IMR-90 (cell line): ENCODE measurements at regions not wholly inside any gene's neighbourhood (a gene's known extent, or its start where the extent isn't known, plus 50 kb on each side); places are given as distances from the start of the nearest gene placed in this dataset.

ENCODE experiments used
- ATAC-seq: fragments of 200-7000 bp; cut with Tn5 transposase; 2 replicates; pipeline ENCODE4 v1.9.1; 2020; ENCODE audit warnings: low read depth, mild to moderate bottlenecking, moderate library complexity
- BruUV-seq: library from RNA; stranded (reverse); fragments of 400-500 nt; replicated peaks from 2 replicates; lab custom pipeline; 2021; lab: Mats Ljungman, UMichigan
- CTCF ChIA-PET: fragments of 300-600 bp; formaldehyde crosslinking; extraction: SDS; loops from one replicate; lab custom pipeline; 2021; ENCODE audit warnings: antibody characterized with exemption; lab: Yijun Ruan, JAX
- POLR2A ChIA-PET: fragments of 300-600 bp; sonication (Branson Sonifier 250); formaldehyde crosslinking; loops from one replicate; lab custom pipeline; 2022; ENCODE audit warnings: antibody characterized with exemption; ENCODE audit not compliant: unreplicated experiment; lab: Charles Lee
- DNase-seq: peaks from one replicate; pipeline ENCODE4 v3.0.0; 2013
- H2AFZ ChIP-seq: replicated peaks from 2 replicates; pipeline ENCODE3; 2013; ENCODE audit warnings: low read length, mild to moderate bottlenecking; ENCODE audit not compliant: poor library complexity
- H2AK5ac ChIP-seq: 2 replicates; pipeline ENCODE4 v1.6.1; 2013; ENCODE audit warnings: low read depth, low read length, inconsistent platforms
- H2AK9ac ChIP-seq: replicated peaks from 2 replicates; pipeline ENCODE3; 2013; ENCODE audit warnings: mild to moderate bottlenecking, low read depth, low read length, moderate library complexity; ENCODE audit not compliant: poor library complexity
- H2BK120ac ChIP-seq: 2 replicates; pipeline ENCODE4 v1.6.1; 2013; ENCODE audit warnings: low read depth, low read length, inconsistent platforms
- H2BK15ac ChIP-seq: 3 replicates; pipeline ENCODE4 v1.6.1; 2013; ENCODE audit warnings: low read depth, low read length, inconsistent platforms
- H2BK20ac ChIP-seq: 2 replicates; pipeline ENCODE4 v1.6.1; 2013; ENCODE audit warnings: low read depth, mild to moderate bottlenecking, inconsistent platforms, low read length, moderate library complexity
- H2BK5ac ChIP-seq: 2 replicates; pipeline ENCODE4 v1.6.1; 2013; ENCODE audit warnings: mild to moderate bottlenecking, low read depth, low read length, inconsistent platforms; ENCODE audit not compliant: poor library complexity, severe bottlenecking
- H3K14ac ChIP-seq: replicated peaks from 2 replicates; pipeline ENCODE4 v1.6.1; 2013; ENCODE audit warnings: low read depth, low read length, inconsistent platforms
- H3K18ac ChIP-seq: 2 replicates; pipeline ENCODE4 v1.6.1; 2013; ENCODE audit warnings: low read depth, low read length, control low read depth
- H3K23ac ChIP-seq: 2 replicates; pipeline ENCODE4 v1.6.1; 2013; ENCODE audit warnings: low read depth, low read length, inconsistent platforms
- H3K27ac ChIP-seq: 2 replicates; pipeline ENCODE4 v1.5.1; 2013; ENCODE audit warnings: mild to moderate bottlenecking, control low read depth, low read length; ENCODE audit not compliant: insufficient read depth
- H3K27me3 ChIP-seq: 2 replicates; pipeline ENCODE4 v1.6.1; 2013; ENCODE audit warnings: low read length; ENCODE audit not compliant: control insufficient read depth, insufficient read depth
- H3K36me3 ChIP-seq: 2 replicates; pipeline ENCODE4 v1.6.1; 2013; ENCODE audit warnings: low read length, mixed read lengths; ENCODE audit not compliant: control insufficient read depth, insufficient read depth
- H3K4ac ChIP-seq: 2 replicates; pipeline ENCODE4 v1.6.1; 2013; ENCODE audit warnings: low read depth, low read length, inconsistent platforms
- H3K4me1 ChIP-seq: 2 replicates; pipeline ENCODE4 v1.6.1; 2013; ENCODE audit warnings: low read length, mixed read lengths; ENCODE audit not compliant: control insufficient read depth, insufficient read depth
- H3K4me2 ChIP-seq: 2 replicates; pipeline ENCODE4 v1.6.1; 2013; ENCODE audit warnings: low read depth, mild to moderate bottlenecking, control low read depth, low read length, moderate library complexity
- H3K4me3 ChIP-seq: 2 replicates; pipeline ENCODE4 v1.5.1; 2013; ENCODE audit warnings: low read depth, mild to moderate bottlenecking, control low read depth, low read length, moderate library complexity; ENCODE audit not compliant: insufficient read depth
- H3K56ac ChIP-seq: 2 replicates; pipeline ENCODE4 v1.6.1; 2013; ENCODE audit warnings: low read length, inconsistent platforms; ENCODE audit not compliant: insufficient read depth; ENCODE audit errors: extremely low read depth
- H3K79me1 ChIP-seq, 2 experiments: 2 replicates each; pipeline ENCODE4 v1.6.1; 2013; ENCODE audit warnings: low read length in 2 of 2, inconsistent platforms in 1 of 2, low read depth in 1 of 2
- H3K9ac ChIP-seq: 2 replicates; pipeline ENCODE4 v1.6.1; 2013; ENCODE audit warnings: low read depth, low read length, control low read depth
- H3K9me1 ChIP-seq: 2 replicates; pipeline ENCODE4 v1.6.1; 2013; ENCODE audit warnings: low read length, inconsistent platforms; ENCODE audit not compliant: insufficient read depth
- H3K9me3 ChIP-seq: 2 replicates; pipeline ENCODE4 v1.6.1; 2013; ENCODE audit warnings: low read length; ENCODE audit not compliant: control insufficient read depth, insufficient read depth
- H4K20me1 ChIP-seq: 2 replicates; pipeline ENCODE4 v1.6.1; 2013; ENCODE audit warnings: low read length, inconsistent platforms; ENCODE audit not compliant: insufficient read depth
- H4K5ac ChIP-seq: 2 replicates; pipeline ENCODE4 v1.6.1; 2013; ENCODE audit warnings: mild to moderate bottlenecking, low read depth, low read length, control low read depth
- H4K8ac ChIP-seq, 2 experiments: 2 replicates each; pipeline ENCODE4 v1.6.1; 2013; ENCODE audit warnings: low read depth in 2 of 2, low read length in 2 of 2, control low read depth in 1 of 2, inconsistent platforms in 1 of 2
- H4K91ac ChIP-seq: 2 replicates; pipeline ENCODE4 v1.6.1; 2013; ENCODE audit warnings: low read depth, low read length, inconsistent platforms; ENCODE audit not compliant: insufficient read depth
- BHLHE40 ChIP-seq: fragments of 150-350 bp; IDR thresholded peaks from 2 replicates; pipeline ENCODE4 v1.6.1; 2016; ENCODE audit warnings: mild to moderate bottlenecking, low read depth, low read length
- FOS ChIP-seq: fragments of 150-350 bp; IDR thresholded peaks from 2 replicates; pipeline ENCODE4 v1.6.1; 2016; ENCODE audit warnings: low read depth, low read length
- MAFK ChIP-seq: IDR thresholded peaks from 2 replicates; pipeline ENCODE4 v1.6.1; 2012; ENCODE audit warnings: low read depth, low read length, improper control_type of control experiment
- MAZ ChIP-seq: IDR thresholded peaks from 2 replicates; pipeline ENCODE4 v1.6.1; 2012; ENCODE audit warnings: low read depth, mild to moderate bottlenecking, low read length, improper control_type of control experiment, moderate library complexity, borderline replicate concordance
- MXI1 ChIP-seq: IDR thresholded peaks from 2 replicates; pipeline ENCODE4 v1.6.1; 2012; ENCODE audit warnings: low read depth, mild to moderate bottlenecking, low read length, moderate library complexity, borderline replicate concordance
- POLR2A ChIP-seq: IDR thresholded peaks from 2 replicates; pipeline ENCODE4 v1.6.1; 2012; ENCODE audit warnings: mild to moderate bottlenecking, low read depth, low read length
- WGBS, 2 experiments: methylation state at CpG; one replicate each; pipeline versions ENCODE4 v1.1.5 to v1.1.7; 2013; ENCODE audit warnings: missing lambda C conversion rate in 2 of 2; ENCODE audit not compliant: insufficient read length in 1 of 2; ENCODE audit errors: extremely low coverage in 2 of 2; 5-methylcytosine and 5-hydroxymethylcytosine counted together
- dilution Hi-C: fragments of 300-500 bp; cut with HindIII; formaldehyde crosslinking; loops from one replicate; pipeline ENCODE4 v1.14.3; 2018; ENCODE audit warnings: low sequenced_read_pairs; ENCODE audit not compliant: unreplicated experiment
- in situ Hi-C: fragments of 300-500 bp; cut with MboI; formaldehyde crosslinking; loops from 3 replicates; pipeline ENCODE4 v1.14.3; 2019; ENCODE audit warnings: low sequenced_read_pairs, inconsistent platforms, mixed read lengths
- intact Hi-C: fragments of 100-400 bp; cut with micrococcal nuclease; formaldehyde crosslinking; loops from 2 replicates; pipeline ENCODE4 v1.10.0; 2022

DNA sequence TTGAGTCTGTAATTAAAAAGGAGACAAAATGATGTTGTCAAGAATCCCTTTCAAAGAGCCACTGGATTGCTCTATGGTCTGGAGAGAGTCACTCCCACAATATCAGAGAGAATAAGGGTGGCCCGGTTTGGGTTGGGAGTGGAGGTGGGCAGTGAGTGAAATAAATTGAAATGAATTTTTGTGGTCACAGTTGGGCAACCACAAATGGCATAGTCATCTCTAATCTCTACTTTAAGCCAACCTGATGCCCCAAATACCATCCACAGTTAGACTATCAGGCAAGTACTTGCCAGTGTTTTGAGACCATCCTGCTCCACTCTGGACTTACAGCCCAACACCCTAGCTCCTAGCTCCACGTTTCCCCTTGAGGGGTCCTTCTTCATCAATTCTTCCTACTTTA, 559.7 kb downstream of the BCL11A start:
- Histone ChIP-seq H3K4me3 (no peak overlapping the region), H4K91ac (no peak overlapping the region), H3K9me3 (peaks cover 4% of the 10 kb centered on the region), H3K9me1 (no peaks in the 10 kb centered on the region), H2BK15ac (no peak overlapping the region), H2BK5ac (no peak overlapping the region), H3K18ac (no peak overlapping the region), H3K9ac (no peak overlapping the region), H3K27ac (no peak overlapping the region), H3K4me1 (no peaks in the 10 kb centered on the region), H3K36me3 (no peaks in the 10 kb centered on the region), H4K8ac (no peak overlapping the region), H3K4me2 (no peak overlapping the region), H2AFZ (no peak overlapping the region), H3K56ac (no peak overlapping the region), H3K27me3 (no peaks in the 10 kb centered on the region), H3K14ac (no peak overlapping the region), H2AK9ac (no peak overlapping the region), H3K4ac (no peak overlapping the region), H4K20me1 (no peaks in the 10 kb centered on the region), H2BK20ac (no peak overlapping the region), H2AK5ac (no peak overlapping the region), H2BK120ac (no peak overlapping the region), H3K23ac (no peak overlapping the region), H4K5ac (no peak overlapping the region), H3K79me1 (no peaks in the 10 kb centered on the region)
- ChIA-PET CTCF (no interaction called here), POLR2A (no interaction called here)
- TF ChIP-seq MXI1 (no peak), MAFK (no peak), FOS (no peak), MAZ (no peak), BHLHE40 (no peak), POLR2A (no peak)
- DNase-seq (no peak), ATAC-seq (no peak)
- no CpG with 5 or more reads among the region's 2 CpGs for WGBS, 2 experiments
- intact Hi-C loops = no loop called here
- BruUV-seq = no TSS peak
- dilution Hi-C loops = no loop called here
- in situ Hi-C loops = no loop called here
